C1 segment of cervical spinal cord (tissue), 14 donors: ENCODE measurements at regions not wholly inside any gene's neighbourhood (a gene's known extent, or its start where the extent isn't known, plus 50 kb on each side); places are given as distances from the start of the nearest gene placed in this dataset.

Experiments used
- DNase-seq, 14 donors: peaks; one replicate each; lab custom pipeline; 2025; lab: John Stamatoyannopoulos, UW

DNA sequence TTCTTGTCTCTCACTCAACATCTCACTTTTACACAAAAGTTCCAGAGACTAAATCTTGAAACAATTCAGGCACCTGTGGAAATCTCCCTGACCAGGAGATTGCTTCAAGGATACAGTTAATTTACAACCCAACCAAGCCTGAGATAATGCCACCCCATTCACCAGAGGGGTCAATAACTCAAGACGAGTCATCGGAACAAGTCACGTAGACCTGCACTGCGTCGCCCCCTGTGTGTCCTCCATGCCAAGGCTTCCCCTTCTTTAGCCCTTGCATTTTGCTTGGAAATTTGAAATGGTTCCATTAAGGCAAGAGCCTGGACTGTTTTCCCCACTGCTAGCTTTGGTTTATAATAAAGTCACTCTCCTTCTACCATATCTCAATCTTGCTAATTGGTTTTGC, 129.0 kb upstream of the NEO1 start:
- DNase-seq: no peak

DNA sequence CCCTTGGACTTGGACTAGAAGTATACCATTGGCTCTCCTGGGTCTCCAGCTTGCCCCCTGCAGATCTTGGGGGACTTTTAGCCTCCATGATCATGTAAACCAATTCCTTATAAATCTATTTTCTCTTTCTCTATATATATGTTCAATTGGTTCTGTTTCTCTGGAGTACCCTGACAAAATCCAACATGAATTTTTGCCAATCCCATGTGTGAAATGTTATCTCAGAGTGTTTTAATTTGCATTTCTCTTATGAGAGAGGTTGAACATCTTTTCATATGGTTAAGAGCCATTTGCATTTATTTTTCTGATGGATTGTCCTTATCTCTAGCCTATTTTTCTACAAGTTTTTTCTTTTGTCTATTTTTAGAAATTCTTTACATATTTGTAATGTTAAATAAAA, 131.7 kb upstream of the NEO1 start:
- DNase-seq: no peak

DNA sequence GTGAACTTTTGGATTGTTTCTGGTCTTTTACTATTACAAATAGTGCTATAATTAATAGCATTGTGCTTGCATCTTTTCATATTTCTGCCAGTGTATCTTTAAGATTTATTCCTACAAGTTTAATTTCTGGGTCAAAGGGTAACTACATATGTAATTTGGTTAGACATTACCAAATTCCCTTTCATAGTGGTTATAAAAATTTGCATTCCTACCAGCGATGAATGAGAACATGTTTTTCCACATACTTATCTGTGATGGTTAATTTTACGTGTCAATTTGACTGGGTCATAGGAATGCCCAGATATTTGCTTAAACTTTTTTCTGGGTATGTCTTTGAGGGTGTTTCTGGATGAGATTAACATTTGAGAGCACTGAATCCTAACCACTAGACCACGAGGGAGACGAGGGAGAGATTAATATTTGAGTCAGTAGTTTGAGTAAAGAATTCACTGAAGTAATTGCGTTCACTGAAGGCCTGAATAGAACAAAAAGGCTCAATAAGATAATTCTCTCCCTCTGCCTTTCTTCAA, 132.3 kb upstream of the NEO1 start:
- DNase-seq: no peak

DNA sequence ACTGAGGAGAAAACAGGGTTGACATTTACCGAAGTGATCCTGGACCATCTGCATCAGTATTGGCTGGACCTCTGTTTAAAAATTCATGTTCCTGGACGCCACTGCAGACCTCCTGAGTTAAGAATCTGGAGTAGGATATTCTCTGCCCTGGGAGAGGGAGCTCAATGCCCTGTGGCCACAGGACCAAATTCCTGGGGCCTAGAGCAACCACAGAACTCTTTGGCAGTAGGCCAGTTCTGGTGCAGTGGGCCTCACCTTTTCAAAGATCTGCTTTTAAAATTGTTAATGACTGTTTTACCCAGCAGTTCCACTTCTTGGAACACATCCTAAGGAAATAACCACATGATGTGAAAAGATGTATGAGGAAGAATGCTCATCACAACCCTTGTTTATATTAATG, 133.3 kb upstream of the ADPGK start:
- no peak for DNase-seq

DNA sequence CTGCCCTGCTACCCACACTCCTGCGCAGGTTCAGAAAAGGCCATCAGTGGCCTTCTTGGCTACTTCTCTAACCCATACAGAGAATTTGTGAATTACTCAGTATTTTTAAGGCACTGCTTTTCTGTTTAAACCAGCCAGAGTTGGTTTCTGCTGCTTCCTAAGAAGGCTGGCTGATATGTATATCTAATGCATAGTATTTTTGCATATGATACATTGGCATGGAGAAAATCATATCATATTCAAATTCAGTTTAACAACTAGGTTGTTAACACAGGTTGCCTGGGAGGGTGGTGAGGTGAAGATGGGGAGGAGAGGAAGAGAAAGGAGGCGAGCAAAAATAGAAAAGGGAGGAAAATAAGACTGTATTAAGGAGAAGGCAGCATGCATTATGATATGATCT, 132.8 kb upstream of the ADPGK start:
- no peak for DNase-seq

DNA sequence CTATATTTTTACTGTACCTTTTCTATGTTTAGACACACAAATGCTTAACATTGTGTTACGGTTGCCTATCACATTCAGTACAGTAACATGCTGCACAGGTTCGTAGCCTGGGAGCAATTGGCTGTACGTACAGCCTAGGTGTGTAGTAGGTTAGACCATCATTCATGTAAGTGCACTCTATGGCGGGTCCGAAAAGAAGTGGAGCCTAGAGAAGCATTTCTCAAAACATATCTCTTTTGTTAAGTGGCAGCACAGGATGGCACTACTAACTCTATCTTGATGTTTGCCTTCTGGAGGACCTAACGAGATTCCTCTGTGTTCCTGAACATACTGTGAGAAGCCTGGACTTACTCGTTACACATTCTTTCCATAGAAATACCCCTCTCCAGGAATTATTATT, 132.3 kb upstream of the ADPGK start:
- no peak for DNase-seq

DNA sequence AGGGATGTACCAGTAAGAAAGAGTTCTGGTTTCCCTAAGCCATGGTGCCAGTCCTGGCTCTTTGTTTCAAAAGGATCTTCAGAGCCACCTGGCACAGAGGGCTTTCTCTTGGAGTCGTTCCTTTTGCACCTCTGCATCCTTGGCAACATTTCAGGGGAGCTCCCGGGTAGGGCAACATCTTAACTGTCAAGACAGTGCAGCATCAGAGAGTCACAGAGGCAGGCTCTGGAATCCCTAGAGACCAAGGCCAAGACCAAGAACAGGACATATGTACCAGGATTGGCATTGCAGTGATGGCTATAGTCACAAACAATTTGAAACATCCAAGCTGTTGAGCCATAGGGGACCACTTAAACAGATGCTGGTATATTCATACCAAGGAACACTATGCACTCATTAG, 129.4 kb upstream of the ADPGK start:
- no peak for DNase-seq

DNA sequence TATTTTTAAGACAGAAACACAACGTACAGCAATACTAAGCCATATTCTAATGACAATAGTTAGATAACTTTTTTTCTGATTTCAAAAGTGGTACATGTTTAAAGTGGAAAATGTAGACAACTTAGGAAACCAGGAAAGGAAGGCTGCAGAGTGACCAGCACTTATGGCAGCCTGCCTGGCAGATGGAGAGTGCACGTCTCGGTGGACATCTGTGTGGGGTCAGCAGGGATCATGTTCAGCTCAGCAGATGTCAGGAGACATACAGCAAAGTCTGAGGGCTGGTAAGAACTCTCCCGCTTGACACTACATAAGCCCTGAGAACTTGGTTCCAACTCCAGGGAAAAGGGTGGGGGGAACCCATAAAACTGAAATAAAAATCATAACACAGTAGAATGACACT, 128.6 kb upstream of the ADPGK start:
- no peak for DNase-seq

DNA sequence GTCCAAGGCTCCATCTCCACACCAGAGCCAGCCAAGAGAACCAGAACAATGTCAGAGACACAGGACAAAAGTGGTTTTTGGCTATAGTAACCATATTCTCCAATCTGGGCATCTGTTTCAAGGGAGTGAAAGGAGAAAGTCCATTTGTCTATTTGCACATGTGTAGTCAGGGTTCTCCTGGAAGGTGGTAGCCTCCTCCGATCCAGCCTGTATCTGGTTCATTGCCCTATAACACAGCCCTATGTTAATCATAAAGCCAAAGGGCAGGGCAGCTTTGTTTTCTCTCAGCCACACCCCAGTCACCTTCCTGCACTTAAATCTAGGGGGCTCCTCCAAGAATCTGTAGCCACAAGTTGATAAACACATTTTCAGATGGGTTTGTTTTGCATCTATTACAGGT, 128.1 kb upstream of the ADPGK start:
- DNase-seq: no peak

DNA sequence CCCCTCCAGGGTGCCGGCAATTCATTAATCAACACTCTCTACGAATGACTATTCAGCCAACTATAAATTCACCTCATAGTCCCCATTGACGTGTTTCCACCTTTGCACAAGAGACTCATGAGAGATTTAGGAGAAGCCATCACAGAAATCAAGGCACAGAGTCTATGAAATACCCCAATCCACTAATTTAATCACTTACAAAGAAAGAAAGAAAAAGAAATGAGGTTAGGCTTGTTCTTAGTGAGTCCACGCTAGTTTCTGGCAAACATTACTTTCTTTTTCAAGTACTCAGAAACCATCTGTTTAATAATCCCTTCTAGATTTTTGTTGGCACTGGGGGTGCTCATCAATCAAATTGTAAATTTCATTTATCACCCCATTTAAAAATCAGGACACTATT, 125.2 kb upstream of the ADPGK start:
- DNase-seq: no peak

DNA sequence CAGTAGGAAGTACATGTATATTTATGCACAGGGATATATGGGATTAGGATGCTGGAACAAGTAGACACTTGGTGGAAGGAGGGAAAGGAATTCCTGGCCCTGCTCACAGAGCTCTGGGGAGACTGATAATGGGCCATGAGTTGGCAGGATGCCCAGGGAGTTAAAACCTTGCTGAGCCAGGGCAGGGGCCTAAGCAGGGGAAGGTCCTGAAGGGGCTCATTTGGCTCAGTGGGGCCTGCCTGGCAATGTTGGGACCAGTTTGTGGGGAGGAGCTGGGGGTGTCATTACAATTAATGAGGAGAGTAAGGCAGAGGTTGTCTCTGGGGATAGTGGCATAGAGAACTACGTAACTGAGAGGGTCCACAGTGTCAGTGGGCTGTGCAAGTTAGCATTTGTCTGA, 124.2 kb upstream of the ADPGK start:
- peak in 1 of 14 donors; percentile 6 for DNase-seq

DNA sequence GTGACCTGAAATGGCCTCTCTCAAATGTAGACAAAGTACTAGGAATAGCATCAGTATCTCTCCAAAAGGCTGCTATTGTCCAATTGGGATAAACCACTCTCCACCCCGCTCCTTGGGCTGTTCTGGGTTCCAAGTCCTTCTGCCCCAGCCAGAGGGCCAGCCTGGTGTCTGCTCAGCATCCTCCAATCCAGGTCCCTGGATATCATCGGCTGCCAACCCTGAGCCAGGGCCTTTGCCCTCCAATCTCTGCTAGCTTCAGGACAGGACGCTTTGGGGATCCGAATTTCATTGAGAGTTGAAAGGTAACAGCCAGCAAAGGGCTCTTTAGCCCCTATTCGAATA, 119.3 kb upstream of the ADPGK start:
- DNase-seq: no peak

DNA sequence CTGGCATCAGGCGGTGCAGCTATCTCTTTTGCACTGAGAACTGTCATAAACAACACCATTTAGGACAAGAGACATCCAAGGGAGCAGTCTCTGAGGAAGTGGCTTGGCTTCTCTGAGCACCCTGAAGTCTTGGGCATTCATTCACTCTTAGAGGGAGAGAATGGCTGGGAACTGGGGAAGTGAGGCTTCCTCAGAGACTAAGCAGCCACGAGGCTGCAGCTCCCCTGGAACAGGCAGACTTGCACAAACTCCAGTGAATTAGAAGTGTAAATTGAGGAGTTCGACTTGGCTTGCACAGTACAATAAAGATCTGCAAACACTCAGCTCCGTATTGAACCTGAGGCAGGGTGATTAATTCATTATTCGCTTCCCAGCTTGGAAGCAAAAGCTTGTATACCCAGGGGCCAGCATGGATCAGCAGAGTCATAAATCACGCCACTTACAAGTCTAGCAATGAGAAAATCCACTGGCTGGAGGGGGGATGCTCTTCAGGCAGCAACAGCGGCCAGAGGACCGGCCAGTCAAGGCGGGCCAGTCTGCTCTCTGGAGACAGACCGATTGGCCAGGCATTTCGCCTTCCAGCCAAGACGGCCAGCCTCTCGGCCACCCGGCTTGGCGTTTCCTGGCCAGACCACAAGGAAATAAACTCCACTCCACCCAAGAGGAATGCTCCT, 118.8 kb upstream of the ADPGK start:
- peak in 9 of 14 donors; percentile 19 to 63 (median 45) for DNase-seq

DNA sequence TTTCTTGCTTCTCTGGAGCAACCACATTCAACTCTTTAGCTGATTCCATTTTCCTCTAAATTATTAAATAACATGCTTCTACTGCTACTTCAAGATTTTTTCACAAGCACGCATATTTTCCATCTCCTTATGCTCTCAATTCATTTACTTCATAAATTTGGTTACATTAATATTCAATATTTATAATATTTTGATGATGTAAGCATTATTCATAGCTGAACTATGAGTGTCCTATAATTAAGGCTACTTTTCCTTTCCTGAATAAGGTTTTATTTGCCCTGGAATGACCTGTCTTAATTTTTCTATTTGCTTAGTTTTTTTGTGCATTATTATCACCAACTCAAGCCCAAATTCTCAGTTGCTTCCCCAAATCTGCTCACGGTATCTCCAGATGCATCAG, 109.4 kb upstream of the ADPGK start:
- no peak for DNase-seq

DNA sequence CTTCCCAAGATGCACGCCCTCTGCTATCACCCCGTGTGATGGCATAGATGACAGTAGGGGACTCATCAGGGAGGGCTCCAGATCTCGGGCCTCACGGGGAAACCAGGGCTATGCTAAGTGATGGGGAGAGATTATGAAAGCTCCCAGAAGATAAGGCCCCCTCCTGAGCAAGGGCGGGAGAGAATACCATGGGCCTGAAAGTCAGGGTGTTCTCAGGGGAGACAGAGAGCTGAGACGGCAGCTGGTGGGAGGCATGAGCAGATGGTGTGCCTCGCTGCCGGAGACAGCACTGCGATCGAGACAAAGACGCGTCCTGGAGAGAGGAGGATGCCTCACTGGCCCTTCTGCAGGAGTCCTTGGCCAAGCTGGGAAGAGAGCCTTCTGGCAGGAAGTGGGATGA, 106.5 kb upstream of the ADPGK start:
- DNase-seq: no peak

DNA sequence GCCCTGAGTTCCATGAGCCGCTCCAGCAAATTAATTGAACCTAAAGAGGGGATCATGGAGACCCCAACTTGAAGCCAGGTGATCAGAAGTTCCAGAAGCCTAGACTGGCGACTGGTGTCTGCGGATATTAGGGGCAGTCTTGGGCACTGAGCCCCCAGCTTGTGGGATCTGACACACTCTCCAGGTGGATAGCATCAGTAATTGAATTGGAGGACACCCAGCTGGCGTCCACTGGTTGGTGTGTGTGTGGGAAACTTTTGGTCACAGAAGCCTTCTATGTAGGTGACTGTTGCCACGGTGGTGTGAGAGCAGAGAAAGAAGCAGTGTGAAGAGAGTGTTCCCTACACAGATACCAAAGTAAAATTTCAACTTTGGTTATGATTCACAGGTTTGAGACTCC, 106.0 kb upstream of the ADPGK start:
- no peak for DNase-seq

DNA sequence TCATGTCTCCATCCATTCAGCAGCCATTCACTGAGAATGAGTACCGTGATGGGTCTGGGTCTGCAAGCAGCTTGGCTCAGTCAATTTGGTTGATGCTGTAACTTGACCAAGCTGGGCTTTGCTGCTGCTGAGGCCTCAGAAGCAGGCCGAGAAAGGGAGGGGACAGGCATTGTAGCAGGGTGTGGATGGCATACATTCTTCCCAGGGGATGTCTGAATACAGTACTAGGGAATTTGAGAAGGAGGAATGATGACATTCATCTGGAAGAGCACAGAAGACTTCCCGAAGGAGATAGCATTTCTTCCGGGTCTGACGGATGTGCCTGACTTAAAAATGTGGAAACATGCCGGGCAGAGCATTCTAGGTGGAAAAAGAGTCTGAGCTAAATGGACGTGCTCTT, 105.3 kb upstream of the ADPGK start:
- DNase-seq: no peak

DNA sequence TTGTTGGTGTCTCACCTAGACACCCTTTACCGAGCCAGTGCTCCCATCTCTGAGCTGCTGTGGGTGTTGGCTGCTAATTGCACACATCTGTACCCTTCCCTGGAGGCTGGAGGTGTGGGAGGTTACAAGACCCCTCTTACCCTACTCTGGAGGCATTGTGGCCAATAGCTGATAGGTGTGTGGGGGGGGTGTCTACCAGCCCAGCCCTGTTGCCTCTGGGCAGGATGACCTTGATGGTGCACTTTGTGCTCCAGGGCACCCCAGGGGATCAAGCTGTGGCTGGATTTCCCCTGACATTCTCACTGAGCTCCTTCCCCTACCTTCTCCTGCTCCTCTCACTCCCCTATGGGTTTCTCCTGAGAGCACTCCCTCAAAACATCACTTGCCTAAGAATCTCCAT, 104.7 kb upstream of the ADPGK start:
- DNase-seq: no peak

DNA sequence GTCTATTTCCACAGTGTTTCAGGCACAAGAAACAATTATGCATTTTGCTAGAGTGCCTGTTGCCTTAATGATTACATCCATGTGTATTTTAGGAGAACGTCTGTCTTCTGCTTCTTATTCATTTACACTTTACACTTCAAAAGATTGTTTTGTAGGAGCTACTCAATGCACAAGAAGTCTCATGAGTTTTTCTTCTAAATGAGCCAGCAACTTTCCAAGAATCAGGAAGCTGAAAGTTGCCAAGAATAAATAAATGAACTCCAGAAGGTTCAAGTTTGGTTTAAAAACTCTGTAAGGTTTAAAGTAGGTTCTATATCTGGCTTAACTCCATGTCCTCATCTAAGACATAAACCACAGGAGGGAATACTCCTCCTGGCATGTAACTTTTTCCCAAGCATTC, 103.8 kb upstream of the ADPGK start:
- no peak for DNase-seq

DNA sequence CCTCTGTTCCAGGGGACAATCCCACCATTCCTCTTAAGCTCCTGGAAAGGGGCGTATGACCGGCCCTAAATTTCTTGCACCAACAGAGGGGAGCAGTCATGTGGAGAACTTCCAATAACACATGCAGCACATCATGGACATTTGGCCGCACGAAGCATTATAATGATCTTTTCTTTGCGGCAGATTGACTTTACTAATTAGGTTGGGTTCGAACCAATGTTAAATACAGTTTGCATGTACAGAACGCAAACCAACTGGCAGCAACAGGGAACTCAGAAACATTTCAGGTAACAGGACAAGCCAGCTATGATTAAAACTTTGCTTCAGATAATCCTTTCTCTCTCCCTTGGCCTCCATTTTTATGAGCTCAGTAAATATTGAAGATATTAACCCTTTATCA, 100.8 kb upstream of the ADPGK start:
- no peak for DNase-seq

DNA sequence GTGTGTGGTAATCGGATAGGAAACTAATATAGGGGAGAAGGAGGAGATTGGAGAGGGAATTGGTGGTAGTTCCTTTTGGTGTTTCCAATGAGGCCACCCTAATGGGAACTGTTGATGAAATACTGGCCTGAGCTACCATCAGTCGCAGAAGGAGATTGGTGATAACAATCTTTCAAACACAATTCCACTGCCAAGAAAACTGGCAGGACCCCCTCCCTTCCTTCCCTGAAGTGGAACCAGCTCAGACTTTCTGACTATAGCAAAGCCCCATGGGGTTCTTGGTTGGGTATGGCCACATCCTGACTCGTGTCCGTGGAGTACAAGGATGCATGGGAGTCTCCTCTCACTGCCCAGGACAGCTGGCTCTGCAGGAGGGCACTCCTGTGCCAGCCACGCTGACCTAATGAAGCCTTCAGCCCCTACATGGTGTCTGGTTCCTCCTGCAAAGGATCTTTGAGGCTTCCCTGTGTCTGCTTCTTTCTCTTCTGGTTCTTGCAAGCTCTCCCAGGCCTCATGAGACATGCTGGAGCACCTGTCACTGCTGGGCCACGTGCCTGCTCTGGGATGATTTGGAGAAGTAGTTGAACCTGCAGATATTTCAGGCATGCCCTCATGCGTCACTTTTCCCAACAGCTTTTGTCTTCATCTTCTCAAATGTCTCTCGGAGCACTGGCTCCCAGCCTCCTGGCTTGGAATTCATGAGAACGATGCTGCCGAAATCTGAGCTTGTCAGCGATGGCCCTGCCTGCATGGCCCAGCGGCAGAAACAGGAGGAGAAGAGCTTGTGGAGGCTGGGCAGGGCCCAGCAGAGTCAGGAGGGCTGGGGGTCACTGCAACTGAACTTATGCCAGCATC, 90.0 kb upstream of the ADPGK start:
- no peak for DNase-seq

DNA sequence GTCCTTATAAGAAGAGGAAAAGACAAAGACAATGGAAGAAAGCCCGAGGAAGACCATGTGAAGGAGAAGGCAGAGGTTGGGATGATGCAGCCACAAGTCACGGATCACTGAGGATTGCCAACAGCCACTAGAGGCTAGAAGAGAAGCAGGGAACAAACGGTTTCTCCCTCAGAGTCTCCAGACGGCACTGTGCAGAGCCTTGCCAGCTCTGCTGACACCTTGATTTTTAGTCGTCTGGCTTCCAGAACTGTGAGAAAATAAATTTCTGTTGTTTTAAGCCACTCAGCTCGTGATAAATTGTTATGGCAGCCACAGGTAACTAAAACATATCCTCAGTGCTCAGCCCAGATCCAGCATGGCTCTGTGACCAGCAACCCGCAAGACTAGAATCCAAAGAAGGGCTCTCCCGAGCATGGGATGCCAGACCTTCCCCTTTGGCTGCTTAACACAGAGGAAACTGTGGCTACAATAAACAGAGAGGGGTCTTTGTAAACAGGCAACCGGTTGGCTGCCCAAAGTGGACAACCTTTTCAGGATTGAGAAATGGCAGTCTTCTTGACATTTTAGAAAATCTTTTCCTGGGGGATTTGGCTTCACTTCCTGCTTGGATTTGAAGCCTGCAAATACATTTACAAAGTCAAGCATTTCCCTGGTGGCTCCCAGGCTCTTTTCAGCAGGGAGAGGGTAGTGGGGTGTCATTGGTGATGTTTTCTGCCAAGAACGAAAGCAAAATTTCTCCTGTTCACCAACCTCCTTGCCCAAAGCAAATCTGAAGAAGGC, 88.7 kb upstream of the ADPGK start:
- no peak for DNase-seq
